NOMO-1 (cell line): ENCODE measurements at regions not wholly inside any gene's neighbourhood (a gene's known extent, or its start where the extent isn't known, plus 50 kb on each side); places are given as distances from the start of the nearest gene placed in this dataset.
A peak's percentile ranks its signal among the peaks of the same experiment; 100 is the strongest.
"Not testable (repeated sequence)": the region's sequence is repeated elsewhere in the genome, so short reads cannot be mapped to it uniquely, and the experiment has no call there.

Experiments
- DNase-seq, 2 experiments: peaks; one replicate each; lab custom pipeline; 2025; ENCODE audit not compliant: unreplicated experiment in 2 of 2; lab: John Stamatoyannopoulos, UW

GRCh38 chr9:34796924-34797323 lies 87.0 kb upstream of the CCL21 start:
- DNase-seq, result peak; percentile 46 to 62

GRCh38 chr9:34793428-34793827 lies 83.5 kb upstream of the CCL21 start:
- DNase-seq, result peak; percentile 11 to 69

GRCh38 chr9:34783951-34784487 lies 74.1 kb upstream of the CCL21 start:
- no peak for DNase-seq

GRCh38 chr9:34782372-34782771 lies 72.4 kb upstream of the CCL21 start:
- DNase-seq, result no peak

- DNase-seq, result peak; percentile 81 to 92
These were observed 67.7 kb upstream of the CCL21 start for GRCh38 chr9:34777666-34778065.

- no peak for DNase-seq
These were observed 64.0 kb upstream of the CCL21 start for GRCh38 chr9:34773955-34774354.

GRCh38 chr9:34773306-34773910 lies 63.5 kb upstream of the CCL21 start:
- DNase-seq, result no peak

- no peak for DNase-seq
These were observed 61.1 kb upstream of the CCL21 start for GRCh38 chr9:34771007-34771406.

GRCh38 chr9:34767087-34767486 lies 57.2 kb upstream of the CCL21 start:
- not testable (repeated sequence) for DNase-seq

- peak; percentile 45 to 51 for DNase-seq
These were observed 50.5 kb upstream of the CCL21 start for GRCh38 chr9:34760196-34761040.
